ENCODE measurements at regions not wholly inside any gene's neighbourhood (a gene's known extent, or its start where the extent isn't known, plus 50 kb on each side); places are given as distances from the start of the nearest gene placed in this dataset.
"Not testable (repeated sequence)": the region's sequence is repeated elsewhere in the genome, so short reads cannot be mapped to it uniquely, and the experiment has no call there.

GRCh38 chr14:52202151-52202550 is 65.3 kb upstream of the PTGDR start:
- DNase-seq: no peak

- no peak for DNase-seq
Measured at GRCh38 chr14:52190337-52190931, 77.1 kb upstream of the PTGDR start.

- no peak for DNase-seq
Measured at GRCh38 chr14:52189325-52189724, 78.2 kb upstream of the PTGDR start.

- no peak for DNase-seq
Measured at GRCh38 chr14:52188381-52188780, 79.1 kb upstream of the PTGDR start.

- no peak for DNase-seq
Measured at GRCh38 chr14:52185178-52185577, 82.3 kb upstream of the PTGDR start.

- no peak for DNase-seq
Measured at GRCh38 chr14:52182853-52183252, 84.6 kb upstream of the PTGDR start.

- no peak for DNase-seq
Measured at GRCh38 chr14:52179141-52179790, 88.2 kb upstream of the PTGDR start.

- DNase-seq: no peak
Measured at GRCh38 chr14:52175982-52176502, 91.5 kb upstream of the PTGDR start.

- DNase-seq: not testable (repeated sequence)
Measured at GRCh38 chr14:52171932-52172331, 95.6 kb upstream of the PTGDR start.

- DNase-seq: no peak
Measured at GRCh38 chr14:52166822-52167221, 98.0 kb upstream of the NID2 start.

- no peak for DNase-seq
Measured at GRCh38 chr14:52155651-52156213, 86.9 kb upstream of the NID2 start.

GRCh38 chr14:52154992-52155650 is 86.3 kb upstream of the NID2 start:
- no peak for DNase-seq

GRCh38 chr14:52153939-52154338 is 85.1 kb upstream of the NID2 start:
- no peak for DNase-seq

- DNase-seq: no peak
Measured at GRCh38 chr14:52150162-52150561, 81.3 kb upstream of the NID2 start.

- DNase-seq: no peak
Measured at GRCh38 chr14:52148371-52148770, 79.5 kb upstream of the NID2 start.

- DNase-seq: no peak
Measured at GRCh38 chr14:52146504-52146903, 77.6 kb upstream of the NID2 start.

- not testable (repeated sequence) for DNase-seq
Measured at GRCh38 chr14:52144099-52144498, 75.2 kb upstream of the NID2 start.

GRCh38 chr14:52142504-52142903 is 73.6 kb upstream of the NID2 start:
- no peak for DNase-seq

- DNase-seq: peak; percentile 68
Measured at GRCh38 chr14:52131640-52132320, 62.9 kb upstream of the NID2 start.

GRCh38 chr14:52129721-52130120 is 60.9 kb upstream of the NID2 start:
- no peak for DNase-seq

- DNase-seq: no peak
Measured at GRCh38 chr14:52125885-52126284, 57.0 kb upstream of the NID2 start.

GRCh38 chr14:52124791-52125684 is 56.2 kb upstream of the NID2 start:
- no peak for DNase-seq

All from DMS 273 treated with DMSO at 0.1 percent for 48 hours (cell line).